ENCODE measurements at regions not wholly inside any gene's neighbourhood (a gene's known extent, or its start where the extent isn't known, plus 50 kb on each side); places are given as distances from the start of the nearest gene placed in this dataset.
"Not testable (repeated sequence)": the region's sequence is repeated elsewhere in the genome, so short reads cannot be mapped to it uniquely, and the experiment has no call there.

DNA sequence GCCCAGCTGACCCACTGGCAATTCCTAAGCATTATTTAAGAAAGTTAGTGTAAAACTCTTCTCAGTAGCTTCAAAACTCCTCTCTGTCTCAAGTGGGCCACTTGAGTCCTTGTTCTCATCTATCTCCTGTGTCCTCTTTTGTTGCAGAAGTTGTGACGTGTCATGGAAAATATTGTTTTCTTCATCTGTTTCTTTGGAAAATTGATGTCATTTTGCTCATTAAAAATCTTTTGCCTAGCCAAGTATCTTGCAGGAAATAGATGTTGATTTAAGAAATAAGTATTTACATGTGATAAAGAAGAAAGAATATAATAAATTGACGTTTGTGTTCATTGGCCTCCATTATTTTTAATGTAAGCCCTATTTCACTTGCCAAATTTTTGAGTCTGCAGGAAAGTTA lies 1158.4 kb upstream of the SEMA6A start:
- no peaks in the 10 kb centered on the region for H3K9me3 ChIP-seq (ENCODE audit: low read length)
- no peaks in the 10 kb centered on the region for H3K9me2 ChIP-seq (ENCODE audit: insufficient read depth, low read length)
- H3K27ac ChIP-seq (ENCODE audit: low read depth, low read length, poor library complexity, severe bottlenecking) = no peak overlapping the region
- no peaks in the 10 kb centered on the region for H3K36me3 ChIP-seq (ENCODE audit: insufficient read depth, low read length)
- ChIA-PET CTCF (ENCODE audit: unreplicated experiment) (no interaction called here), POLR2A (interaction anchor here (0.6 kb wide), 2 partner anchors 635 to 673 kb away, joined by 3 read pairs; no protein-coding TSS in a partner anchor)
- H3K4me1 ChIP-seq (ENCODE audit: insufficient read depth, low read length, poor library complexity, severe bottlenecking) = no peaks in the 10 kb centered on the region
- intact Hi-C loops (cut with micrococcal nuclease; ENCODE audit: unreplicated experiment) = no loop called here
- no peaks in the 10 kb centered on the region for H3K79me2 ChIP-seq (ENCODE audit: insufficient read depth, low read depth, low read length)
- no peaks in the 10 kb centered on the region for H4K20me1 ChIP-seq (ENCODE audit: insufficient read depth, low read length)
- BruUV-seq (replicated peaks) = no TSS peak
- no peak for DNase-seq (ENCODE audit: low spot score)
- H2AFZ ChIP-seq (ENCODE audit: low read length) = no peak overlapping the region
- TF ChIP-seq EZH2phosphoT487 (IDR thresholded peaks at IDR 0.05; ENCODE audit: borderline replicate concordance, low read depth, low read length) = no peak
- TF ChIP-seq, protein P1, sequence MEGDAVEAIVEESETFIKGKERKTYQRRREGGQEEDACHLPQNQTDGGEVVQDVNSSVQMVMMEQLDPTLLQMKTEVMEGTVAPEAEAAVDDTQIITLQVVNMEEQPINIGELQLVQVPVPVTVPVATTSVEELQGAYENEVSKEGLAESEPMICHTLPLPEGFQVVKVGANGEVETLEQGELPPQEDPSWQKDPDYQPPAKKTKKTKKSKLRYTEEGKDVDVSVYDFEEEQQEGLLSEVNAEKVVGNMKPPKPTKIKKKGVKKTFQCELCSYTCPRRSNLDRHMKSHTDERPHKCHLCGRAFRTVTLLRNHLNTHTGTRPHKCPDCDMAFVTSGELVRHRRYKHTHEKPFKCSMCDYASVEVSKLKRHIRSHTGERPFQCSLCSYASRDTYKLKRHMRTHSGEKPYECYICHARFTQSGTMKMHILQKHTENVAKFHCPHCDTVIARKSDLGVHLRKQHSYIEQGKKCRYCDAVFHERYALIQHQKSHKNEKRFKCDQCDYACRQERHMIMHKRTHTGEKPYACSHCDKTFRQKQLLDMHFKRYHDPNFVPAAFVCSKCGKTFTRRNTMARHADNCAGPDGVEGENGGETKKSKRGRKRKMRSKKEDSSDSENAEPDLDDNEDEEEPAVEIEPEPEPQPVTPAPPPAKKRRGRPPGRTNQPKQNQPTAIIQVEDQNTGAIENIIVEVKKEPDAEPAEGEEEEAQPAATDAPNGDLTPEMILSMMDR (conservative IDR thresholded peaks at IDR 0.05; ENCODE audit: low read length) = no peak
- H3K4me2 ChIP-seq (ENCODE audit: low read length) = no peak overlapping the region
- H3K4me3 ChIP-seq (ENCODE audit: low read depth, low read length, poor library complexity, severe bottlenecking) = no peak overlapping the region

DNA sequence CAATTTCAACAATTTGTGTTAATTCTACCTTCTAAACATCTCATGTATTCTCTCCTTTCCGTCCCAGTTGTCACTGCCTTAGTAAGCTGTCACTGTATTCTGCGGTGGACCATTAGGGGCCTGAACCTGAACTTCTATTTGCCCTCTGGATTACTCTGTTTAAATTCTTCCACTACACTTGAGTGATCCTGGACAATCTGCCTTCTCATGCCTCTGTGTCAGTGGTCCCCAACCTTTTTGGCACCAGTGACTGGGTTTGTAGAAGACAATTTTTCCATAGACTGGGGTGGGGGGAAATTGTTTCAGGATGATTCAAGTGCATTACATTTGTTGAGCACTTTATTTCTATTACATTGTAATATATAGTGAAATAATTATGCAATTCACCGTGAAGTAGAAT lies 1157.6 kb upstream of the SEMA6A start:
- intact Hi-C loops (cut with micrococcal nuclease; ENCODE audit: unreplicated experiment) = no loop called here
- no peak overlapping the region for H3K4me3 ChIP-seq (ENCODE audit: low read depth, low read length, poor library complexity, severe bottlenecking)
- no peak for DNase-seq (ENCODE audit: low spot score)
- no peak overlapping the region for H3K4me2 ChIP-seq (ENCODE audit: low read length)
- no peak overlapping the region for H2AFZ ChIP-seq (ENCODE audit: low read length)
- TF ChIP-seq, protein P1 (conservative IDR thresholded peaks at IDR 0.05; ENCODE audit: low read length) = no peak
- no peaks in the 10 kb centered on the region for H3K36me3 ChIP-seq (ENCODE audit: insufficient read depth, low read length)
- H3K4me1 ChIP-seq (ENCODE audit: insufficient read depth, low read length, poor library complexity, severe bottlenecking) = no peaks in the 10 kb centered on the region
- H4K20me1 ChIP-seq (ENCODE audit: insufficient read depth, low read length) = no peaks in the 10 kb centered on the region
- no peaks in the 10 kb centered on the region for H3K9me3 ChIP-seq (ENCODE audit: low read length)
- no TSS peak for BruUV-seq (replicated peaks)
- no peaks in the 10 kb centered on the region for H3K79me2 ChIP-seq (ENCODE audit: insufficient read depth, low read depth, low read length)
- CTCF ChIA-PET (ENCODE audit: unreplicated experiment) = no interaction called here
- no peak overlapping the region for H3K27ac ChIP-seq (ENCODE audit: low read depth, low read length, poor library complexity, severe bottlenecking)
- POLR2A ChIA-PET = no interaction called here
- no peaks in the 10 kb centered on the region for H3K9me2 ChIP-seq (ENCODE audit: insufficient read depth, low read length)

DNA sequence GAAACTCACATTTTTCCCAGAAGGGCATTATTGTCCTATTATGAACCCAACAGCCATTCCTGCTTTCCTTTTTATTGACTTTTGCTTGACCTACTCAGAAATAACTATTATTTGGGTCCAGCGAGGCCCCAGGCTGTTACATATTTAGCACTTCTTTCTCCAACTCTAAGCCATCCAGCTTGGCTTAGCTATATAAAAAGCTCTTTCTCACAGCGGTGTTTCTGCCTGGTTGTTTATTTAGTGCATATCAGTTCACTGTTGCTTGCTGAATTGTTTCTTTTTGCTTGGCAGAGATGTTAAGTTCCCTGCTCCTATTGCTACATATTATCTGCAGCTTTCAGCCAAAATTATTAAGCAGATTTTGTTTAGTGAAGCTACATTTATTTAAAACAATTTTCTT lies 1156.8 kb upstream of the SEMA6A start:
- ChIA-PET POLR2A (interaction anchor here (0.6 kb wide), 1 partner anchor 24 kb away, joined by 3 read pairs; no protein-coding TSS in a partner anchor), CTCF (ENCODE audit: unreplicated experiment) (no interaction called here)

DNA sequence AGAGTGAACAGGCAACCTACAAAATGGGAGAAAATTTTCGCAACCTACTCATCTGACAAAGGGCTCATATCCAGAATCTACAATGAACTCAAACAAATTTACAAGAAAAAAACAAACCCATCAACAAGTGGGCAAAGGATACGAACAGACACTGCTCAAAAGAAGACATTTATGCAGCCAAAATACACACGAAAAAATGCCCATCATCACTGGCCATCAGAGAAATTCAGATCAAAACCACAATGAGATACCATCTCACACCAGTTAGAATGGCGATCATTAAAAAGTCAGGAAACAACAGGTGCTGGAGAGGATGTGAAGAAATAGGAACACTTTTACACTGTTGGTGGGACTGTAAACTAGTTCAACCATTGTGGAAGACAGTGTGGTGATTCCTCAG lies 1146.2 kb upstream of the SEMA6A start:
- CTCF ChIA-PET (ENCODE audit: unreplicated experiment); H3K9me3 ChIP-seq (ENCODE audit: low read length); H3K79me2 ChIP-seq (ENCODE audit: insufficient read depth, low read depth, low read length); H3K4me1 ChIP-seq (ENCODE audit: insufficient read depth, low read length, poor library complexity, severe bottlenecking); H3K27ac ChIP-seq (ENCODE audit: low read depth, low read length, poor library complexity, severe bottlenecking); H3K9me2 ChIP-seq (ENCODE audit: insufficient read depth, low read length); DNase-seq (ENCODE audit: low spot score); H2AFZ ChIP-seq (ENCODE audit: low read length); H3K36me3 ChIP-seq (ENCODE audit: insufficient read depth, low read length); H3K4me3 ChIP-seq (ENCODE audit: low read depth, low read length, poor library complexity, severe bottlenecking); BruUV-seq (replicated peaks); intact Hi-C loops (cut with micrococcal nuclease; ENCODE audit: unreplicated experiment); POLR2A ChIA-PET; H4K20me1 ChIP-seq (ENCODE audit: insufficient read depth, low read length); H3K4me2 ChIP-seq (ENCODE audit: low read length): not testable (repeated sequence)

More for the DNA sequence above, 1156.8 kb upstream of the SEMA6A start:
- H3K79me2 ChIP-seq (ENCODE audit: insufficient read depth, low read depth, low read length) = no peaks in the 10 kb centered on the region
- TF ChIP-seq, protein P1 (conservative IDR thresholded peaks at IDR 0.05; ENCODE audit: low read length) = no peak
- TF ChIP-seq EZH2phosphoT487 (IDR thresholded peaks at IDR 0.05; ENCODE audit: borderline replicate concordance, low read depth, low read length) = no peak
- H3K9me3 ChIP-seq (ENCODE audit: low read length) = no peaks in the 10 kb centered on the region
- intact Hi-C loops (cut with micrococcal nuclease; ENCODE audit: unreplicated experiment) = no loop called here
- H3K4me1 ChIP-seq (ENCODE audit: insufficient read depth, low read length, poor library complexity, severe bottlenecking) = no peaks in the 10 kb centered on the region
- H3K36me3 ChIP-seq (ENCODE audit: insufficient read depth, low read length) = no peaks in the 10 kb centered on the region
- H4K20me1 ChIP-seq (ENCODE audit: insufficient read depth, low read length) = no peaks in the 10 kb centered on the region
- no peak overlapping the region for H2AFZ ChIP-seq (ENCODE audit: low read length)
- H3K4me3 ChIP-seq (ENCODE audit: low read depth, low read length, poor library complexity, severe bottlenecking) = no peak overlapping the region
- no peak for DNase-seq (ENCODE audit: low spot score)
- no peaks in the 10 kb centered on the region for H3K9me2 ChIP-seq (ENCODE audit: insufficient read depth, low read length)
- no TSS peak for BruUV-seq (replicated peaks)
- no peak overlapping the region for H3K4me2 ChIP-seq (ENCODE audit: low read length)
- H3K27ac ChIP-seq (ENCODE audit: low read depth, low read length, poor library complexity, severe bottlenecking) = no peak overlapping the region
